Activated CD4-positive, alpha-beta T cell treated with anti-CD3 and anti-CD28 coated beads, Interleukin-2, amount 50 U/mL, for 1 hour (primary cell): ENCODE measurements at regions not wholly inside any gene's neighbourhood (a gene's known extent, or its start where the extent isn't known, plus 50 kb on each side); places are given as distances from the start of the nearest gene placed in this dataset.

Source experiments
- DNase-seq: peaks from one replicate; pipeline ENCODE4 v3.0.0-alpha.2; 2020

DNA sequence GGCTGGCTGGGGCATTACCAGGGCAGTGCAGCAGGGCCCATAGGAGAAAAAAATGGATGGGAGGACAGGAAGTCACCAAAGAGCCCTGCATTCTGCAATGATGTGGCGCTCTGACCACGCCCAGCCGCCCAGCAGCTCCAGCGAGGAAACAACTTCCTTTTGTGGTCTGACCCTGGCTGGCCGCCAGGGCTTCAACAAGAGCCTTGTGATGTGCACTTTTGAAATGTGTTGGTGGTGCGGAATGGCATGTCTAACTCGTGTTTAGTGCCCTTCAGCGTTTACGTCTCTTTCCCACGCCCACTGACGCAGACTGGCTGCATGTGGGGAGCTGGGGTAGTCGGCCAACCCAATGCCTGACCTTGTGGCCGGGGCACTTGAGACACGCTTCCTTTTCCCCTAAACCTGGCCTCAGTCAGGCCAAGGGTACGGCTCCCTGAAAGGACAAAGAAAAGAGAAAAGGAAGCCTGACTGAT lies 81.9 kb upstream of the CTNNB1 start:
- DNase-seq, result peak; percentile 74

GRCh38 chr3:41118461-41119390 lies 80.6 kb upstream of the CTNNB1 start:
- DNase-seq, result no peak

- no peak for DNase-seq
Observed at GRCh38 chr3:41120460-41120859, 78.8 kb upstream of the CTNNB1 start.

GRCh38 chr3:41125258-41125657 lies 74.0 kb upstream of the CTNNB1 start:
- no peak for DNase-seq

GRCh38 chr3:41126472-41126871 lies 72.8 kb upstream of the CTNNB1 start:
- no peak for DNase-seq

GRCh38 chr3:41126961-41127360 lies 72.3 kb upstream of the CTNNB1 start:
- no peak for DNase-seq

GRCh38 chr3:41127414-41127813 lies 71.9 kb upstream of the CTNNB1 start:
- DNase-seq, result no peak

GRCh38 chr3:41129731-41130130 lies 69.6 kb upstream of the CTNNB1 start:
- DNase-seq, result no peak

- no peak for DNase-seq
Observed at GRCh38 chr3:41131224-41131623, 68.1 kb upstream of the CTNNB1 start.

DNA sequence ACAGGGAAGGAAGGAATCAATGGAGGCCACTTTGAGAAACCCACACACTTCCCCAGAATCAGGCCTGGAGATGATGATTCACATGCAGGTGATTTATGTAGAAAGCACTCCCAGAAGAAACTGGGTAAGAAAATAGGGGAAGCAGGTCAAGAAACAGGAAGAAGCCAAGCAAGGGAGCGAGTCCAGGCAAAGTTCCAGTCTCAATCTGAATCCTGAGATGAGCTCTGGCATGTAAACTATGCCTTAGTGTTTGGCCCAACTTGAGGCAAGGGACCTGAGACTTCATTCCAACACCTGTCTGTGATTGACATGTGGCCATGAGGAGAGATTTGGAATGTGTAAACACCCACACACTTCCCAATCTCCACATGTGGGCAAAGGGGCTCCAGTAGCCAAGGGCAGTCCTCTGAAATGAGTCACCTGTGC lies 61.6 kb upstream of the CTNNB1 start:
- no peak for DNase-seq

DNA sequence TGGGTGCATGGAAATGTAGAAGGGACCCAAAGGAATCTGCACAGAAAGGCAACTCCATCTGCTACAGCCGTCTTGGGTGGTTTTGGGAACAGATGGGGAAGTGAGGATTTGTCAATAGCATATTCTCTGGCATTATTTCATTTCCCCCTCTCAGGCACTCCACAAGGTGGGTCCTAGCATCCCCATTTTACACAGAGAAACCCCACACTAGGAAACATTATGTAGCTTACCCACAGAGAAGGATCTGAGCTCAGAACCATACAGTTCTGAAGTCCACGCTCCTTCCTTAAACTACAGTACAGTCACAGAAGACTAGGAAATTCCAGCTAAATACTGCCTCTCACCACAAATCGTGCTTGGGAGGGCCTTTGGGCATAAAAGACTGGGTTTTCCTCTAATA lies 61.2 kb upstream of the CTNNB1 start:
- no peak for DNase-seq

DNA sequence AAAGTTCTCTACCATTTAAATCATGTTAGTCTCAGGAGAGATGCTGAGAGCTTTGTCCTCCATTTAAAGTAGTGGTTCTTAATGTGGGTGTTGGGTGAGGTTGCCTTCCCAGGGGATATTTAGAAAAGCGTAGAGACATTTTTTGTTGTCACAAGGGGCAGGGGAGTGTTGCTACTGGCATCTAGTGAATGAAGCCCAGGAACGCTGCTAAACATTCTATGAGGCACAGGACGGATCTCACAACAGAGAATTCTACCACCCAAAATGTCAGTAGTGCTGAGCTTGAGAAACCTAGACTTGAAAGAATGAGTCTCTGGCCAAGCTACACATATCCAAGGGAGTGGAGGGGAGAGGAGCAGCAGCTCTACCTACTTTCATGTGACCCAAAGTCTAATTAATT lies 60.7 kb upstream of the CTNNB1 start:
- DNase-seq, result no peak

GRCh38 chr3:41140242-41140641 lies 59.1 kb upstream of the CTNNB1 start:
- DNase-seq, result no peak

DNA sequence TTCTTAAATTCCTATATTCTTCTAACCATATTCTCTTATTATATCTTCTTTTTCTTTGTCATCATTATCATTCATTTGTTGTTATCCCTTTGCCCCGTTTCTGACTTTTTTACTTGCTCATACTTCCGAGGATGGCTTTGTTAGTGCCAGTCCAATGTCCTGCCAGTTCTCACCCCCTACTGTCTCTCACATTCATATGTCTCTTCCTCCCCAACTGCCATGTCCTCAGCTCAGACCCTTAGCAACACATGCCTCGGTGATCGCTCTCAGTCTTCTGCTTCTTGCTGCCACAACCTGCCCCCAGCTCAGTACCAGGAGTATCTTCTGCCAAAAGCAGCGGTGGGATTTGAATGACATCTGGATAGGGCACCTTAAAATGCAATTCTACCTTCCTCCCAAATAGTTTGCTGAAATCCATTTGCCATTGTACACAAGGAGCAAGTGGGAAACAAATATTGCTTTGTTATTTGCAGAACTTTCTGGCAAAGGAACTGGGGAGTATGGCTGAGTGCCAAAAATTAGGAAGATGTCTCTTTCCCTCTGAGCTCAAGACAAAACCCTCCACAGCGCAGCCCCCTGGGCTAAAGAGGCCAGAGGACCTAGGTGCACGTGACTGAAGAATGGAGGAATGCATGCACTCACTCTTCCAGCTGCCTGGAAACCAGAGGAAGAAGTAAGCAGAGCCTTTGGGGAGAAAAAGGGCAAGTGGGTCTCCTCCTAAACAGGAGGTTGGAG lies 57.7 kb upstream of the CTNNB1 start:
- DNase-seq, result no peak

- no peak for DNase-seq
Observed at GRCh38 chr3:41143421-41144031, 55.8 kb upstream of the CTNNB1 start.

GRCh38 chr3:41144631-41145030 lies 54.7 kb upstream of the CTNNB1 start:
- no peak for DNase-seq

- DNase-seq, result no peak
Observed at GRCh38 chr3:41148478-41148877, 50.8 kb upstream of the CTNNB1 start.

GRCh38 chr3:41148901-41149300 lies 50.4 kb upstream of the CTNNB1 start:
- DNase-seq, result no peak
